Esophagus muscularis mucosa (tissue), 4 donors: ENCODE measurements at regions not wholly inside any gene's neighbourhood (a gene's known extent, or its start where the extent isn't known, plus 50 kb on each side); places are given as distances from the start of the nearest gene placed in this dataset.

ENCODE experiments used
- DNase-seq: peaks from one replicate; pipeline ENCODE4 v3.0.0-alpha.2; 2017; ENCODE audit errors: extremely low spot score
- H3K27ac ChIP-seq, 4 donors: fragments of 200-600 bp; sonication (generic); replicated peaks in 1 of 4; 1 replicate in 3 of 4; 2 replicates in 1 of 4; pipeline ENCODE4 v1.5.1; 2016 to 2019; ENCODE audit warnings: mild to moderate bottlenecking in 1 of 4
- H3K27me3 ChIP-seq, 4 donors: fragments of 200-600 bp; sonication (generic); one replicate each; pipeline versions ENCODE4 v1.5.1 to v1.6.0; 2016 to 2019
- H3K36me3 ChIP-seq, 4 donors: fragments of 200-600 bp; sonication (generic); one replicate each; pipeline ENCODE4 v1.5.1; 2016 to 2019
- H3K4me1 ChIP-seq, 4 donors: fragments of 200-600 bp; sonication (generic); one replicate each; pipeline ENCODE4 v1.5.1; 2016 to 2019
- H3K4me3 ChIP-seq, 4 donors: fragments of 200-600 bp; sonication (generic); 1 replicate in 2 of 4; 2 replicates in 2 of 4; pipeline ENCODE4 v1.5.1; 2016 to 2019; ENCODE audit warnings: mild to moderate bottlenecking in 4 of 4, moderate library complexity in 1 of 4
- H3K9me3 ChIP-seq, 4 donors: fragments of 200-600 bp; sonication (generic); 1 replicate in 3 of 4; 2 replicates in 1 of 4; pipeline ENCODE4 v1.5.1; 2016 to 2019
- CTCF ChIP-seq, 3 experiments: fragments of 200-600 bp in 2 of 3; fragments of 450-650 bp in 1 of 3; sonication (generic) in 2 of 3; IDR thresholded peaks; one replicate each; pipeline ENCODE4 v1.5.1; 2017 to 2019; ENCODE audit warnings: antibody characterized with exemption in 3 of 3, mild to moderate bottlenecking in 2 of 3, moderate library complexity in 1 of 3
- EP300 ChIP-seq: sonication (generic); formaldehyde crosslinking; IDR thresholded peaks from one replicate; pipeline ENCODE4 v1.6.1; 2017; ENCODE audit warnings: antibody characterized with exemption
- POLR2A ChIP-seq: fragments of 450-650 bp; IDR thresholded peaks from one replicate; pipeline ENCODE4 v1.6.1; 2017; ENCODE audit warnings: antibody characterized with exemption, moderate library complexity, mild to moderate bottlenecking, low read depth
- POLR2AphosphoS5 ChIP-seq, 2 donors: sonication (generic); formaldehyde crosslinking; IDR thresholded peaks; one replicate each; pipeline ENCODE4 v1.6.1; 2017; ENCODE audit warnings: antibody characterized with exemption in 2 of 2
- WGBS: methylation state at CpG from one replicate; pipeline ENCODE4 v1.1.5; 2018; 5-methylcytosine and 5-hydroxymethylcytosine counted together
- intact Hi-C: fragments of 100-400 bp; cut with DNase I; formaldehyde crosslinking; loops from one replicate; pipeline ENCODE4 v1.15.1; 2023

GRCh38 chr3:88678747-88679146 lies 428.7 kb upstream of the EPHA3 start:
- Histone ChIP-seq H3K27me3 (no peaks in the 10 kb centered on the region), H3K4me3 (no peak overlapping the region), H3K36me3 (no peaks in the 10 kb centered on the region), H3K9me3 (no peaks in the 10 kb centered on the region), H3K27ac (no peak overlapping the region), H3K4me1 (no peaks in the 10 kb centered on the region)
- 96% methylated on average over 3 of the region's 3 CpGs for WGBS
- TF ChIP-seq CTCF (IDR thresholded peaks at IDR 0.05), result no peak
- no peak for TF ChIP-seq EP300
- TF ChIP-seq POLR2A, result no peak
- no peak for TF ChIP-seq POLR2AphosphoS5 (IDR thresholded peaks at IDR 0.05)
- intact Hi-C loops, result no loop called here
- no peak for DNase-seq

GRCh38 chr3:88690287-88690686 lies 417.1 kb upstream of the EPHA3 start:
- Histone ChIP-seq H3K27me3 (no peaks in the 10 kb centered on the region), H3K4me1 (no peaks in the 10 kb centered on the region), H3K4me3 (no peak overlapping the region), H3K27ac (no peak overlapping the region), H3K36me3 (no peaks in the 10 kb centered on the region), H3K9me3 (peaks cover 0 to 4% (median 0%) of the 10 kb centered on the region in 4 donors)
- intact Hi-C loops, result no loop called here
- DNase-seq, result no peak
- WGBS, result 82% methylated on average over 3 of the region's 3 CpGs
- TF ChIP-seq POLR2AphosphoS5 (IDR thresholded peaks at IDR 0.05), result no peak
- no peak for TF ChIP-seq POLR2A
- no peak for TF ChIP-seq CTCF (IDR thresholded peaks at IDR 0.05)
- no peak for TF ChIP-seq EP300

GRCh38 chr3:88691081-88691480 lies 416.3 kb upstream of the EPHA3 start:
- peaks cover 0 to 4% (median 0%) of the 10 kb centered on the region in 4 donors for H3K9me3 ChIP-seq
- H3K4me3 ChIP-seq, result no peak overlapping the region
- intact Hi-C loops, result no loop called here
- H3K4me1 ChIP-seq, result no peaks in the 10 kb centered on the region
- WGBS, result 94% methylated on average over 3 of the region's 3 CpGs
- TF ChIP-seq POLR2A (no peak), POLR2AphosphoS5 (IDR thresholded peaks at IDR 0.05) (no peak), EP300 (no peak), CTCF (IDR thresholded peaks at IDR 0.05) (no peak)
- H3K27ac ChIP-seq, result no peak overlapping the region
- H3K36me3 ChIP-seq, result no peaks in the 10 kb centered on the region
- DNase-seq, result no peak
- no peaks in the 10 kb centered on the region for H3K27me3 ChIP-seq

- WGBS, result 53% methylated on average over 3 of the region's 3 CpGs
- TF ChIP-seq POLR2AphosphoS5 (IDR thresholded peaks at IDR 0.05) (no peak), CTCF (IDR thresholded peaks at IDR 0.05) (no peak), POLR2A (no peak), EP300 (no peak)
- no peak for DNase-seq
- H3K4me1 ChIP-seq, result no peaks in the 10 kb centered on the region
- no peaks in the 10 kb centered on the region for H3K9me3 ChIP-seq
- H3K4me3 ChIP-seq, result no peak overlapping the region
- intact Hi-C loops, result no loop called here
- H3K27me3 ChIP-seq, result no peaks in the 10 kb centered on the region
- no peak overlapping the region for H3K27ac ChIP-seq
- no peaks in the 10 kb centered on the region for H3K36me3 ChIP-seq
Observed at GRCh38 chr3:88703501-88704059, 403.8 kb upstream of the EPHA3 start.

GRCh38 chr3:88704338-88704737 lies 403.1 kb upstream of the EPHA3 start:
- Histone ChIP-seq H3K9me3 (no peaks in the 10 kb centered on the region), H3K27me3 (no peaks in the 10 kb centered on the region), H3K36me3 (no peaks in the 10 kb centered on the region), H3K4me1 (no peaks in the 10 kb centered on the region), H3K27ac (no peak overlapping the region), H3K4me3 (no peak overlapping the region)
- TF ChIP-seq EP300 (no peak), POLR2AphosphoS5 (IDR thresholded peaks at IDR 0.05) (no peak), POLR2A (no peak)
- WGBS, result 87% methylated on average over 3 of the region's 3 CpGs
- intact Hi-C loops, result no loop called here
- no peak for DNase-seq
